Activated CD8-positive, alpha-beta T cell treated with anti-CD3 and anti-CD28 coated beads, Interleukin-2, amount 10 ng/mL, durations not matched to agents 7 days and 5 days (primary cell): ENCODE measurements at regions not wholly inside any gene's neighbourhood (a gene's known extent, or its start where the extent isn't known, plus 50 kb on each side); places are given as distances from the start of the nearest gene placed in this dataset.

ENCODE experiments used
- ATAC-seq: fragments of 150-1000 bp; cut with Tn5 transposase; one replicate; pipeline ENCODE4 v1.10.0; 2021; ENCODE audit warnings: moderate library complexity
- CTCF ChIA-PET: fragments of 350-600 bp; sonication (Branson Sonifier 250); formaldehyde crosslinking; loops from one replicate; lab custom pipeline; 2021; ENCODE audit warnings: antibody characterized with exemption; lab: Charles Lee
- POLR2A ChIA-PET: fragments of 350-600 bp; sonication (Branson Sonifier 250); formaldehyde crosslinking; loops from one replicate; lab custom pipeline; 2021; ENCODE audit warnings: antibody characterized with exemption; lab: Charles Lee
- DNase-seq: peaks from one replicate; pipeline ENCODE4 v3.0.0-alpha.2; 2020
- H3K27ac Mint-ChIP-seq: one replicate; pipeline ENCODE4 v1.8.0; 2021; ENCODE audit warnings: mild to moderate bottlenecking, mixed read lengths
- H3K27me3 Mint-ChIP-seq: one replicate; pipeline ENCODE4 v1.8.0; 2021; ENCODE audit warnings: low read depth, mixed read lengths
- H3K36me3 Mint-ChIP-seq: one replicate; pipeline ENCODE4 v1.8.0; 2021; ENCODE audit warnings: low read depth, mixed read lengths
- H3K4me1 Mint-ChIP-seq: one replicate; pipeline ENCODE4 v1.8.0; 2021; ENCODE audit warnings: low read depth, mixed read lengths
- H3K4me3 Mint-ChIP-seq: one replicate; pipeline ENCODE4 v1.8.0; 2021; ENCODE audit warnings: mild to moderate bottlenecking, mixed read lengths
- H3K9me3 Mint-ChIP-seq: one replicate; pipeline ENCODE4 v1.8.0; 2022; ENCODE audit warnings: mixed read lengths; ENCODE audit not compliant: insufficient read depth

- ChIA-PET POLR2A (no interaction called here), CTCF (no interaction called here)
- ATAC-seq (no peak), DNase-seq (no peak)
- Mint-ChIP-seq H3K36me3 (peaks cover 4% of the 10 kb centered on the region), H3K27ac (no peak overlapping the region), H3K27me3 (no peaks in the 10 kb centered on the region), H3K9me3 (no peaks in the 10 kb centered on the region), H3K4me1 (no peaks in the 10 kb centered on the region), H3K4me3 (no peak overlapping the region)
Measured at GRCh38 chrX:9172464-9172850, 138.5 kb upstream of the FAM9B start.

GRCh38 chrX:9180623-9181022, 146.7 kb upstream of the FAM9B start:
- no peak overlapping the region for H3K4me3 Mint-ChIP-seq
- no peak overlapping the region for H3K27ac Mint-ChIP-seq
- POLR2A ChIA-PET: no interaction called here
- ATAC-seq (no peak), DNase-seq (no peak)
- H3K9me3 Mint-ChIP-seq: no peaks in the 10 kb centered on the region
- no peaks in the 10 kb centered on the region for H3K27me3 Mint-ChIP-seq
- no peaks in the 10 kb centered on the region for H3K4me1 Mint-ChIP-seq
- CTCF ChIA-PET: no interaction called here
- H3K36me3 Mint-ChIP-seq: no peaks in the 10 kb centered on the region

GRCh38 chrX:9182041-9182440, 148.1 kb upstream of the FAM9B start:
- ATAC-seq: no peak
- Mint-ChIP-seq H3K27ac (no peak overlapping the region), H3K27me3 (no peaks in the 10 kb centered on the region), H3K36me3 (no peaks in the 10 kb centered on the region), H3K4me1 (no peaks in the 10 kb centered on the region), H3K9me3 (no peaks in the 10 kb centered on the region), H3K4me3 (no peak overlapping the region)
- no peak for DNase-seq
- CTCF ChIA-PET: no interaction called here
- POLR2A ChIA-PET: no interaction called here

GRCh38 chrX:9183481-9183880, 149.6 kb upstream of the FAM9B start:
- no peak overlapping the region for H3K27ac Mint-ChIP-seq
- no peak overlapping the region for H3K4me3 Mint-ChIP-seq
- ATAC-seq (no peak), DNase-seq (no peak)
- H3K36me3 Mint-ChIP-seq: no peaks in the 10 kb centered on the region
- H3K4me1 Mint-ChIP-seq: no peaks in the 10 kb centered on the region
- no peaks in the 10 kb centered on the region for H3K27me3 Mint-ChIP-seq
- ChIA-PET CTCF (interaction anchor here (1.1 kb wide), 1 partner anchor 14 kb away, joined by 3 read pairs; no protein-coding TSS in a partner anchor), POLR2A (no interaction called here)
- no peaks in the 10 kb centered on the region for H3K9me3 Mint-ChIP-seq

GRCh38 chrX:9184211-9184610, 150.3 kb upstream of the FAM9B start:
- no peak for ATAC-seq
- POLR2A ChIA-PET: no interaction called here
- Mint-ChIP-seq H3K36me3 (no peaks in the 10 kb centered on the region), H3K27me3 (no peaks in the 10 kb centered on the region), H3K27ac (no peak overlapping the region), H3K4me1 (no peaks in the 10 kb centered on the region), H3K4me3 (no peak overlapping the region), H3K9me3 (no peaks in the 10 kb centered on the region)
- CTCF ChIA-PET: interaction anchor here (0.6 kb wide), 1 partner anchor 346 kb away, joined by 3 read pairs; no protein-coding TSS in a partner anchor
- no peak for DNase-seq

- Mint-ChIP-seq H3K36me3 (no peaks in the 10 kb centered on the region), H3K27ac (no peak overlapping the region), H3K9me3 (no peaks in the 10 kb centered on the region), H3K27me3 (no peaks in the 10 kb centered on the region), H3K4me3 (no peak overlapping the region), H3K4me1 (no peaks in the 10 kb centered on the region)
- POLR2A ChIA-PET: no interaction called here
- no peak for ATAC-seq
- no peak for DNase-seq
- CTCF ChIA-PET: no interaction called here
Measured at GRCh38 chrX:9188117-9188516, 154.2 kb upstream of the FAM9B start.

GRCh38 chrX:9189286-9189685, 155.4 kb upstream of the FAM9B start:
- ChIA-PET POLR2A (no interaction called here), CTCF (no interaction called here)
- ATAC-seq: no peak
- no peaks in the 10 kb centered on the region for H3K4me1 Mint-ChIP-seq
- H3K9me3 Mint-ChIP-seq: no peaks in the 10 kb centered on the region
- no peaks in the 10 kb centered on the region for H3K27me3 Mint-ChIP-seq
- H3K36me3 Mint-ChIP-seq: no peaks in the 10 kb centered on the region
- H3K27ac Mint-ChIP-seq: no peak overlapping the region
- no peak overlapping the region for H3K4me3 Mint-ChIP-seq
- DNase-seq: no peak

- no peaks in the 10 kb centered on the region for H3K27me3 Mint-ChIP-seq
- CTCF ChIA-PET: no interaction called here
- peaks cover 4% of the 10 kb centered on the region for H3K4me1 Mint-ChIP-seq
- no peaks in the 10 kb centered on the region for H3K36me3 Mint-ChIP-seq
- H3K4me3 Mint-ChIP-seq: no peak overlapping the region
- ATAC-seq: no peak
- DNase-seq: no peak
- no peaks in the 10 kb centered on the region for H3K9me3 Mint-ChIP-seq
- H3K27ac Mint-ChIP-seq: no peak overlapping the region
- POLR2A ChIA-PET: no interaction called here
Measured at GRCh38 chrX:9191392-9191791, 157.5 kb upstream of the FAM9B start.

GRCh38 chrX:9195199-9195880, 161.4 kb upstream of the FAM9B start:
- H3K9me3 Mint-ChIP-seq: no peaks in the 10 kb centered on the region
- H3K27ac Mint-ChIP-seq: no peak overlapping the region
- ATAC-seq (no peak), DNase-seq (no peak)
- H3K27me3 Mint-ChIP-seq: no peaks in the 10 kb centered on the region
- ChIA-PET POLR2A (no interaction called here), CTCF (no interaction called here)
- H3K36me3 Mint-ChIP-seq: no peaks in the 10 kb centered on the region
- H3K4me1 Mint-ChIP-seq: peaks cover 4% of the 10 kb centered on the region
- H3K4me3 Mint-ChIP-seq: no peak overlapping the region

- H3K36me3 Mint-ChIP-seq: no peaks in the 10 kb centered on the region
- ATAC-seq (no peak), DNase-seq (no peak)
- no peaks in the 10 kb centered on the region for H3K27me3 Mint-ChIP-seq
- H3K9me3 Mint-ChIP-seq: no peaks in the 10 kb centered on the region
- CTCF ChIA-PET: no interaction called here
- no peak overlapping the region for H3K27ac Mint-ChIP-seq
- H3K4me3 Mint-ChIP-seq: no peak overlapping the region
- peaks cover 4% of the 10 kb centered on the region for H3K4me1 Mint-ChIP-seq
- POLR2A ChIA-PET: no interaction called here
Measured at GRCh38 chrX:9196961-9197640, 163.2 kb upstream of the FAM9B start.

- no peaks in the 10 kb centered on the region for H3K36me3 Mint-ChIP-seq
- H3K4me1 Mint-ChIP-seq: peaks cover 5% of the 10 kb centered on the region
- POLR2A ChIA-PET: no interaction called here
- peaks cover 2% of the 10 kb centered on the region for H3K27me3 Mint-ChIP-seq
- CTCF ChIA-PET: no interaction called here
- DNase-seq (no peak), ATAC-seq (no peak)
- H3K9me3 Mint-ChIP-seq: no peaks in the 10 kb centered on the region
- H3K4me3 Mint-ChIP-seq: no peak overlapping the region
- H3K27ac Mint-ChIP-seq: no peak overlapping the region
Measured at GRCh38 chrX:9204560-9204959, 170.6 kb upstream of the FAM9B start.

GRCh38 chrX:9205599-9206223, 171.8 kb upstream of the FAM9B start:
- no peak overlapping the region for H3K4me3 Mint-ChIP-seq
- peaks cover 2% of the 10 kb centered on the region for H3K27me3 Mint-ChIP-seq
- ChIA-PET POLR2A (interaction anchor here (0.7 kb wide), 1 partner anchor 862 kb away, joined by 4 read pairs; no protein-coding TSS in a partner anchor), CTCF (no interaction called here)
- no peaks in the 10 kb centered on the region for H3K9me3 Mint-ChIP-seq
- H3K36me3 Mint-ChIP-seq: no peaks in the 10 kb centered on the region
- peaks cover 5% of the 10 kb centered on the region for H3K4me1 Mint-ChIP-seq
- ATAC-seq (no peak), DNase-seq (no peak)
- no peak overlapping the region for H3K27ac Mint-ChIP-seq
